ENCODE measurements at regions not wholly inside any gene's neighbourhood (a gene's known extent, or its start where the extent isn't known, plus 50 kb on each side); places are given as distances from the start of the nearest gene placed in this dataset.
"Not testable (repeated sequence)": the region's sequence is repeated elsewhere in the genome, so short reads cannot be mapped to it uniquely, and the experiment has no call there.

- Histone ChIP-seq H3K4me1 (no peaks in the 10 kb centered on the region), H3K9me3 (no peaks in the 10 kb centered on the region), H3K36me3 (no peaks in the 10 kb centered on the region), H3K4me3 (ENCODE audit: low read depth, low read length) (no peak overlapping the region), H3K27me3 (no peaks in the 10 kb centered on the region)
- no peak for DNase-seq
- TF ChIP-seq CTCF (IDR thresholded peaks at IDR 0.05; ENCODE audit: low read depth, low read length) = no peak
These were observed 195.3 kb downstream of the GJA1 start for GRCh38 chr6:121630716-121631115.

- not testable (repeated sequence) for H3K36me3 ChIP-seq; H3K4me3 ChIP-seq (ENCODE audit: low read depth, low read length)
These were observed 196.3 kb downstream of the GJA1 start for GRCh38 chr6:121631752-121632151.

GRCh38 chr6:121633309-121633708 is 197.9 kb downstream of the GJA1 start:
- H3K27me3 ChIP-seq = no peaks in the 10 kb centered on the region
- no peaks in the 10 kb centered on the region for H3K4me1 ChIP-seq
- no peaks in the 10 kb centered on the region for H3K36me3 ChIP-seq
- no peak overlapping the region for H3K4me3 ChIP-seq (ENCODE audit: low read depth, low read length)
- no peak for DNase-seq
- H3K9me3 ChIP-seq = no peaks in the 10 kb centered on the region
- no peak for TF ChIP-seq CTCF (IDR thresholded peaks at IDR 0.05; ENCODE audit: low read depth, low read length)

More at GRCh38 chr6:121631752-121632151, 196.3 kb downstream of the GJA1 start:
- not testable (repeated sequence) for H3K9me3 ChIP-seq, H3K4me1 ChIP-seq, DNase-seq, H3K27me3 ChIP-seq

GRCh38 chr6:121634586-121634985 is 199.1 kb downstream of the GJA1 start:
- H3K36me3 ChIP-seq; H3K4me1 ChIP-seq; H3K4me3 ChIP-seq (ENCODE audit: low read depth, low read length); DNase-seq; H3K27me3 ChIP-seq; H3K9me3 ChIP-seq: not testable (repeated sequence)

GRCh38 chr6:121635355-121635754 is 199.9 kb downstream of the GJA1 start:
- H3K36me3 ChIP-seq = no peaks in the 10 kb centered on the region
- H3K27me3 ChIP-seq = no peaks in the 10 kb centered on the region
- TF ChIP-seq CTCF (IDR thresholded peaks at IDR 0.05; ENCODE audit: low read depth, low read length) = no peak
- no peaks in the 10 kb centered on the region for H3K4me1 ChIP-seq
- no peak overlapping the region for H3K4me3 ChIP-seq (ENCODE audit: low read depth, low read length)
- H3K9me3 ChIP-seq = no peaks in the 10 kb centered on the region
- DNase-seq = no peak

GRCh38 chr6:121636217-121636616 is 200.8 kb downstream of the GJA1 start:
- H3K4me3 ChIP-seq (ENCODE audit: low read depth, low read length); H3K4me1 ChIP-seq; H3K27me3 ChIP-seq; H3K36me3 ChIP-seq; DNase-seq; H3K9me3 ChIP-seq: not testable (repeated sequence)

GRCh38 chr6:121639021-121639420 is 203.6 kb downstream of the GJA1 start:
- H3K9me3 ChIP-seq = no peaks in the 10 kb centered on the region
- no peak for TF ChIP-seq CTCF (IDR thresholded peaks at IDR 0.05; ENCODE audit: low read depth, low read length)
- DNase-seq = no peak

GRCh38 chr6:121641158-121641557 is 205.7 kb downstream of the GJA1 start:
- H3K9me3 ChIP-seq = no peaks in the 10 kb centered on the region
- no peak overlapping the region for H3K4me3 ChIP-seq (ENCODE audit: low read depth, low read length)
- DNase-seq = no peak
- no peaks in the 10 kb centered on the region for H3K4me1 ChIP-seq
- no peaks in the 10 kb centered on the region for H3K27me3 ChIP-seq
- no peaks in the 10 kb centered on the region for H3K36me3 ChIP-seq
- TF ChIP-seq CTCF (IDR thresholded peaks at IDR 0.05; ENCODE audit: low read depth, low read length) = no peak

More at GRCh38 chr6:121639021-121639420, 203.6 kb downstream of the GJA1 start:
- Histone ChIP-seq H3K4me3 (ENCODE audit: low read depth, low read length) (no peak overlapping the region), H3K27me3 (no peaks in the 10 kb centered on the region), H3K4me1 (no peaks in the 10 kb centered on the region), H3K36me3 (no peaks in the 10 kb centered on the region)

Measured in BE2C (cell line).